IMR-90 (cell line): ENCODE measurements at regions not wholly inside any gene's neighbourhood (a gene's known extent, or its start where the extent isn't known, plus 50 kb on each side); places are given as distances from the start of the nearest gene placed in this dataset.

Source experiments
- ATAC-seq: fragments of 200-7000 bp; cut with Tn5 transposase; 2 replicates; pipeline ENCODE4 v1.9.1; 2020; ENCODE audit warnings: low read depth, mild to moderate bottlenecking, moderate library complexity
- BruUV-seq: library from RNA; stranded (reverse); fragments of 400-500 nt; replicated peaks from 2 replicates; lab custom pipeline; 2021; lab: Mats Ljungman, UMichigan
- CTCF ChIA-PET: fragments of 300-600 bp; formaldehyde crosslinking; extraction: SDS; loops from one replicate; lab custom pipeline; 2021; ENCODE audit warnings: antibody characterized with exemption; lab: Yijun Ruan, JAX
- POLR2A ChIA-PET: fragments of 300-600 bp; sonication (Branson Sonifier 250); formaldehyde crosslinking; loops from one replicate; lab custom pipeline; 2022; ENCODE audit warnings: antibody characterized with exemption; ENCODE audit not compliant: unreplicated experiment; lab: Charles Lee
- DNase-seq: peaks from one replicate; pipeline ENCODE4 v3.0.0; 2013
- H2AFZ ChIP-seq: replicated peaks from 2 replicates; pipeline ENCODE3; 2013; ENCODE audit warnings: low read length, mild to moderate bottlenecking; ENCODE audit not compliant: poor library complexity
- H2AK5ac ChIP-seq: 2 replicates; pipeline ENCODE4 v1.6.1; 2013; ENCODE audit warnings: low read depth, low read length, inconsistent platforms
- H2AK9ac ChIP-seq: replicated peaks from 2 replicates; pipeline ENCODE3; 2013; ENCODE audit warnings: mild to moderate bottlenecking, low read depth, low read length, moderate library complexity; ENCODE audit not compliant: poor library complexity
- H2BK120ac ChIP-seq: 2 replicates; pipeline ENCODE4 v1.6.1; 2013; ENCODE audit warnings: low read depth, low read length, inconsistent platforms
- H2BK15ac ChIP-seq: 3 replicates; pipeline ENCODE4 v1.6.1; 2013; ENCODE audit warnings: low read depth, low read length, inconsistent platforms
- H2BK20ac ChIP-seq: 2 replicates; pipeline ENCODE4 v1.6.1; 2013; ENCODE audit warnings: low read depth, mild to moderate bottlenecking, inconsistent platforms, low read length, moderate library complexity
- H2BK5ac ChIP-seq: 2 replicates; pipeline ENCODE4 v1.6.1; 2013; ENCODE audit warnings: mild to moderate bottlenecking, low read depth, low read length, inconsistent platforms; ENCODE audit not compliant: poor library complexity, severe bottlenecking
- H3K14ac ChIP-seq: replicated peaks from 2 replicates; pipeline ENCODE4 v1.6.1; 2013; ENCODE audit warnings: low read depth, low read length, inconsistent platforms
- H3K18ac ChIP-seq: 2 replicates; pipeline ENCODE4 v1.6.1; 2013; ENCODE audit warnings: low read depth, low read length, control low read depth
- H3K23ac ChIP-seq: 2 replicates; pipeline ENCODE4 v1.6.1; 2013; ENCODE audit warnings: low read depth, low read length, inconsistent platforms
- H3K27ac ChIP-seq: 2 replicates; pipeline ENCODE4 v1.5.1; 2013; ENCODE audit warnings: mild to moderate bottlenecking, control low read depth, low read length; ENCODE audit not compliant: insufficient read depth
- H3K27me3 ChIP-seq: 2 replicates; pipeline ENCODE4 v1.6.1; 2013; ENCODE audit warnings: low read length; ENCODE audit not compliant: control insufficient read depth, insufficient read depth
- H3K36me3 ChIP-seq: 2 replicates; pipeline ENCODE4 v1.6.1; 2013; ENCODE audit warnings: low read length, mixed read lengths; ENCODE audit not compliant: control insufficient read depth, insufficient read depth
- H3K4ac ChIP-seq: 2 replicates; pipeline ENCODE4 v1.6.1; 2013; ENCODE audit warnings: low read depth, low read length, inconsistent platforms
- H3K4me1 ChIP-seq: 2 replicates; pipeline ENCODE4 v1.6.1; 2013; ENCODE audit warnings: low read length, mixed read lengths; ENCODE audit not compliant: control insufficient read depth, insufficient read depth
- H3K4me2 ChIP-seq: 2 replicates; pipeline ENCODE4 v1.6.1; 2013; ENCODE audit warnings: low read depth, mild to moderate bottlenecking, control low read depth, low read length, moderate library complexity
- H3K4me3 ChIP-seq: 2 replicates; pipeline ENCODE4 v1.5.1; 2013; ENCODE audit warnings: low read depth, mild to moderate bottlenecking, control low read depth, low read length, moderate library complexity; ENCODE audit not compliant: insufficient read depth
- H3K56ac ChIP-seq: 2 replicates; pipeline ENCODE4 v1.6.1; 2013; ENCODE audit warnings: low read length, inconsistent platforms; ENCODE audit not compliant: insufficient read depth; ENCODE audit errors: extremely low read depth
- H3K79me1 ChIP-seq, 2 experiments: 2 replicates each; pipeline ENCODE4 v1.6.1; 2013; ENCODE audit warnings: low read length in 2 of 2, inconsistent platforms in 1 of 2, low read depth in 1 of 2
- H3K9ac ChIP-seq: 2 replicates; pipeline ENCODE4 v1.6.1; 2013; ENCODE audit warnings: low read depth, low read length, control low read depth
- H3K9me1 ChIP-seq: 2 replicates; pipeline ENCODE4 v1.6.1; 2013; ENCODE audit warnings: low read length, inconsistent platforms; ENCODE audit not compliant: insufficient read depth
- H3K9me3 ChIP-seq: 2 replicates; pipeline ENCODE4 v1.6.1; 2013; ENCODE audit warnings: low read length; ENCODE audit not compliant: control insufficient read depth, insufficient read depth
- H4K20me1 ChIP-seq: 2 replicates; pipeline ENCODE4 v1.6.1; 2013; ENCODE audit warnings: low read length, inconsistent platforms; ENCODE audit not compliant: insufficient read depth
- H4K5ac ChIP-seq: 2 replicates; pipeline ENCODE4 v1.6.1; 2013; ENCODE audit warnings: mild to moderate bottlenecking, low read depth, low read length, control low read depth
- H4K8ac ChIP-seq, 2 experiments: 2 replicates each; pipeline ENCODE4 v1.6.1; 2013; ENCODE audit warnings: low read depth in 2 of 2, low read length in 2 of 2, control low read depth in 1 of 2, inconsistent platforms in 1 of 2
- H4K91ac ChIP-seq: 2 replicates; pipeline ENCODE4 v1.6.1; 2013; ENCODE audit warnings: low read depth, low read length, inconsistent platforms; ENCODE audit not compliant: insufficient read depth
- BHLHE40 ChIP-seq: fragments of 150-350 bp; IDR thresholded peaks from 2 replicates; pipeline ENCODE4 v1.6.1; 2016; ENCODE audit warnings: mild to moderate bottlenecking, low read depth, low read length
- CEBPB ChIP-seq: IDR thresholded peaks from 2 replicates; pipeline ENCODE4 v1.6.1; 2012; ENCODE audit warnings: low read depth, low read length, improper control_type of control experiment
- FOS ChIP-seq: fragments of 150-350 bp; IDR thresholded peaks from 2 replicates; pipeline ENCODE4 v1.6.1; 2016; ENCODE audit warnings: low read depth, low read length
- MAFK ChIP-seq: IDR thresholded peaks from 2 replicates; pipeline ENCODE4 v1.6.1; 2012; ENCODE audit warnings: low read depth, low read length, improper control_type of control experiment
- MAZ ChIP-seq: IDR thresholded peaks from 2 replicates; pipeline ENCODE4 v1.6.1; 2012; ENCODE audit warnings: low read depth, mild to moderate bottlenecking, low read length, improper control_type of control experiment, moderate library complexity, borderline replicate concordance
- MXI1 ChIP-seq: IDR thresholded peaks from 2 replicates; pipeline ENCODE4 v1.6.1; 2012; ENCODE audit warnings: low read depth, mild to moderate bottlenecking, low read length, moderate library complexity, borderline replicate concordance
- NFE2L2 ChIP-seq: fragments of 150-350 bp; IDR thresholded peaks from 2 replicates; pipeline ENCODE4 v1.6.1; 2016; ENCODE audit warnings: low read depth, mild to moderate bottlenecking, low read length
- POLR2A ChIP-seq: IDR thresholded peaks from 2 replicates; pipeline ENCODE4 v1.6.1; 2012; ENCODE audit warnings: mild to moderate bottlenecking, low read depth, low read length
- RAD21 ChIP-seq: IDR thresholded peaks from 2 replicates; pipeline ENCODE4 v1.6.1; 2012; ENCODE audit warnings: low read length, improper control_type of control experiment
- RCOR1 ChIP-seq: IDR thresholded peaks from 2 replicates; pipeline ENCODE4 v1.6.1; 2012; ENCODE audit warnings: mild to moderate bottlenecking, low read length, improper control_type of control experiment; ENCODE audit not compliant: insufficient replicate concordance
- RFX5 ChIP-seq: IDR thresholded peaks from 2 replicates; pipeline ENCODE4 v1.8.0; 2012; ENCODE audit warnings: low read depth, mild to moderate bottlenecking, low read length, moderate library complexity
- SMC3 ChIP-seq: fragments of 150-350 bp; IDR thresholded peaks from 2 replicates; pipeline ENCODE4 v1.6.1; 2016; ENCODE audit warnings: low read depth, mild to moderate bottlenecking, antibody characterized with exemption, low read length, moderate library complexity
- USF2 ChIP-seq: fragments of 150-350 bp; IDR thresholded peaks from 2 replicates; pipeline ENCODE4 v1.6.1; 2017; ENCODE audit warnings: mild to moderate bottlenecking, antibody characterized with exemption, low read length, low read depth
- WGBS, 2 experiments: methylation state at CpG; one replicate each; pipeline versions ENCODE4 v1.1.5 to v1.1.7; 2013; ENCODE audit warnings: missing lambda C conversion rate in 2 of 2; ENCODE audit not compliant: insufficient read length in 1 of 2; ENCODE audit errors: extremely low coverage in 2 of 2; 5-methylcytosine and 5-hydroxymethylcytosine counted together
- dilution Hi-C: fragments of 300-500 bp; cut with HindIII; formaldehyde crosslinking; loops from one replicate; pipeline ENCODE4 v1.14.3; 2018; ENCODE audit warnings: low sequenced_read_pairs; ENCODE audit not compliant: unreplicated experiment
- in situ Hi-C: fragments of 300-500 bp; cut with MboI; formaldehyde crosslinking; loops from 3 replicates; pipeline ENCODE4 v1.14.3; 2019; ENCODE audit warnings: low sequenced_read_pairs, inconsistent platforms, mixed read lengths
- intact Hi-C: fragments of 100-400 bp; cut with micrococcal nuclease; formaldehyde crosslinking; loops from 2 replicates; pipeline ENCODE4 v1.10.0; 2022
- TF ChIP-seq, protein P1 (sequence below): fragments of 150-350 bp; IDR thresholded peaks from 2 replicates; pipeline ENCODE4 v1.6.1; 2016; ENCODE audit warnings: low read depth, mild to moderate bottlenecking, low read length, moderate library complexity, borderline replicate concordance

- no peaks in the 10 kb centered on the region for H4K20me1 ChIP-seq
- ATAC-seq (no peak), DNase-seq (no peak)
- H3K9ac ChIP-seq, result no peak overlapping the region
- WGBS, 2 experiments, result no CpG with 5 or more reads among the region's 6 CpGs
- no peak overlapping the region for H2BK5ac ChIP-seq
- no peaks in the 10 kb centered on the region for H3K36me3 ChIP-seq
- no peak overlapping the region for H3K56ac ChIP-seq
- no peak overlapping the region for H3K18ac ChIP-seq
- no peak overlapping the region for H2BK20ac ChIP-seq
- no peak overlapping the region for H3K4ac ChIP-seq
- no peak overlapping the region for H3K4me2 ChIP-seq
- H2BK120ac ChIP-seq, result no peak overlapping the region
- dilution Hi-C loops, result no loop called here
- H3K9me3 ChIP-seq, result peaks cover 2% of the 10 kb centered on the region; the same call in 1 of the 2 replicates
- H3K27ac ChIP-seq, result no peak overlapping the region
- TF ChIP-seq USF2 (no peak), BHLHE40 (no peak), POLR2A (no peak), CEBPB (no peak), MAZ (no peak), MAFK (no peak), RCOR1 (no peak), RAD21 (no peak), SMC3 (no peak), MXI1 (no peak), FOS (no peak), RFX5 (no peak), NFE2L2 (no peak)
- TF ChIP-seq, protein P1, sequence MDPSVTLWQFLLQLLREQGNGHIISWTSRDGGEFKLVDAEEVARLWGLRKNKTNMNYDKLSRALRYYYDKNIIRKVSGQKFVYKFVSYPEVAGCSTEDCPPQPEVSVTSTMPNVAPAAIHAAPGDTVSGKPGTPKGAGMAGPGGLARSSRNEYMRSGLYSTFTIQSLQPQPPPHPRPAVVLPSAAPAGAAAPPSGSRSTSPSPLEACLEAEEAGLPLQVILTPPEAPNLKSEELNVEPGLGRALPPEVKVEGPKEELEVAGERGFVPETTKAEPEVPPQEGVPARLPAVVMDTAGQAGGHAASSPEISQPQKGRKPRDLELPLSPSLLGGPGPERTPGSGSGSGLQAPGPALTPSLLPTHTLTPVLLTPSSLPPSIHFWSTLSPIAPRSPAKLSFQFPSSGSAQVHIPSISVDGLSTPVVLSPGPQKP, result no peak
- CTCF ChIA-PET, result no interaction called here
- intact Hi-C loops, result no loop called here
- H4K8ac ChIP-seq, result no peak overlapping the region
- H3K79me1 ChIP-seq, result no peaks in the 10 kb centered on the region
- no peak overlapping the region for H4K91ac ChIP-seq
- no peak overlapping the region for H2BK15ac ChIP-seq
- no peak overlapping the region for H3K14ac ChIP-seq
- H3K9me1 ChIP-seq, result no peaks in the 10 kb centered on the region
- no TSS peak for BruUV-seq
- in situ Hi-C loops, result no loop called here
- no peak overlapping the region for H2AK5ac ChIP-seq
- no peaks in the 10 kb centered on the region for H3K27me3 ChIP-seq
- no peak overlapping the region for H2AFZ ChIP-seq
- no peak overlapping the region for H3K4me3 ChIP-seq
- no peaks in the 10 kb centered on the region for H3K4me1 ChIP-seq
- H2AK9ac ChIP-seq, result no peak overlapping the region
- H4K5ac ChIP-seq, result no peak overlapping the region
- no peak overlapping the region for H3K23ac ChIP-seq
- POLR2A ChIA-PET, result no interaction called here
Measured at GRCh38 chr2:147275943-147276342, 568.9 kb upstream of the ACVR2A start.
